Esophagus (tissue), 2 donors: ENCODE measurements at regions not wholly inside any gene's neighbourhood (a gene's known extent, or its start where the extent isn't known, plus 50 kb on each side); places are given as distances from the start of the nearest gene placed in this dataset.

Experiments
- H3K27ac ChIP-seq, 2 donors: one replicate each; pipeline ENCODE4 v1.5.1; 2013; ENCODE audit warnings: low read depth in 2 of 2, mild to moderate bottlenecking in 2 of 2, inconsistent platforms in 1 of 2, low read length in 1 of 2, moderate library complexity in 1 of 2
- H3K27me3 ChIP-seq, 2 donors: one replicate each; pipeline ENCODE4 v1.6.1; 2013; ENCODE audit warnings: low read length in 2 of 2, control low read depth in 1 of 2, mild to moderate bottlenecking in 1 of 2; ENCODE audit not compliant: insufficient read depth in 2 of 2, control insufficient read depth in 1 of 2
- H3K36me3 ChIP-seq, 2 donors: one replicate each; pipeline ENCODE4 v1.6.1; 2013; ENCODE audit warnings: low read length in 1 of 2; ENCODE audit not compliant: control insufficient read depth in 2 of 2, insufficient read depth in 2 of 2
- H3K4me1 ChIP-seq, 2 donors: one replicate each; pipeline ENCODE4 v1.6.1; 2013; ENCODE audit warnings: low read length in 1 of 2; ENCODE audit not compliant: control insufficient read depth in 2 of 2, insufficient read depth in 2 of 2
- H3K4me3 ChIP-seq, 2 donors: one replicate each; pipeline ENCODE4 v1.5.1; 2013; ENCODE audit warnings: low read length in 2 of 2, mild to moderate bottlenecking in 2 of 2, low read depth in 1 of 2, moderate library complexity in 1 of 2
- H3K9me3 ChIP-seq, 2 donors: one replicate each; pipeline ENCODE4 v1.6.1; 2013; ENCODE audit warnings: mild to moderate bottlenecking in 2 of 2, low read depth in 1 of 2, low read length in 1 of 2, moderate library complexity in 1 of 2; ENCODE audit not compliant: control insufficient read depth in 2 of 2, insufficient read depth in 1 of 2
- WGBS, 2 donors: extraction: QIAGEN DNeasy Blood & Tissue Kit; methylation state at CpG; one replicate each; pipeline ENCODE4 v1.1.7; 2013; 5-methylcytosine and 5-hydroxymethylcytosine counted together
- donor health status: healthy with polysubstance abuse.
- donor health status: Bipolar disorder and iron deficiency.

- Histone ChIP-seq H3K27me3 (no peaks in the 10 kb centered on the region), H3K9me3 (no peaks in the 10 kb centered on the region), H3K36me3 (no peaks in the 10 kb centered on the region), H3K27ac (no peak overlapping the region), H3K4me1 (no peaks in the 10 kb centered on the region), H3K4me3 (no peak overlapping the region)
- WGBS, 2 donors: 55 to 58% methylated on average over 3 of the region's 3 CpGs
These were observed 221.1 kb upstream of the THBS1 start for GRCh38 chr15:39359771-39360170.

GRCh38 chr15:39360452-39360851, 220.4 kb upstream of the THBS1 start:
- 61 to 70% methylated on average over 2 of the region's 2 CpGs for WGBS, 2 donors
- Histone ChIP-seq H3K4me1 (no peaks in the 10 kb centered on the region), H3K4me3 (no peak overlapping the region), H3K27ac (no peak overlapping the region), H3K9me3 (no peaks in the 10 kb centered on the region), H3K27me3 (no peaks in the 10 kb centered on the region), H3K36me3 (no peaks in the 10 kb centered on the region)

- Histone ChIP-seq H3K27ac (no peak overlapping the region), H3K36me3 (no peaks in the 10 kb centered on the region), H3K9me3 (no peaks in the 10 kb centered on the region), H3K4me1 (no peaks in the 10 kb centered on the region), H3K4me3 (no peak overlapping the region), H3K27me3 (no peaks in the 10 kb centered on the region)
- 96 to 99% methylated on average over 3 of the region's 3 CpGs for WGBS, 2 donors
These were observed 219.4 kb upstream of the THBS1 start for GRCh38 chr15:39361497-39361896.

- H3K9me3 ChIP-seq: no peaks in the 10 kb centered on the region
- no peaks in the 10 kb centered on the region for H3K27me3 ChIP-seq
- 91 to 93% methylated on average over 8 of the region's 8 CpGs for WGBS, 2 donors
- no peaks in the 10 kb centered on the region for H3K36me3 ChIP-seq
- no peaks in the 10 kb centered on the region for H3K4me1 ChIP-seq
- H3K27ac ChIP-seq: no peak overlapping the region
- no peak overlapping the region for H3K4me3 ChIP-seq
These were observed 217.9 kb upstream of the THBS1 start for GRCh38 chr15:39362821-39363561.

- 69 to 71% methylated on average over 5 of the region's 5 CpGs for WGBS, 2 donors
- Histone ChIP-seq H3K36me3 (no peaks in the 10 kb centered on the region), H3K4me1 (no peaks in the 10 kb centered on the region), H3K9me3 (no peaks in the 10 kb centered on the region), H3K27ac (no peak overlapping the region), H3K27me3 (no peaks in the 10 kb centered on the region), H3K4me3 (no peak overlapping the region)
These were observed 216.9 kb upstream of the THBS1 start for GRCh38 chr15:39363761-39364586.

- Histone ChIP-seq H3K36me3 (no peaks in the 10 kb centered on the region), H3K9me3 (peaks cover 0 to 1% of the 10 kb centered on the region in 2 donors), H3K4me1 (no peaks in the 10 kb centered on the region), H3K27me3 (no peaks in the 10 kb centered on the region), H3K4me3 (no peak overlapping the region), H3K27ac (no peak overlapping the region)
- 86 to 89% methylated on average over 1 of the region's 1 CpG for WGBS, 2 donors
These were observed 216.2 kb upstream of the THBS1 start for GRCh38 chr15:39364721-39365120.

- no peaks in the 10 kb centered on the region for H3K27me3 ChIP-seq
- H3K4me3 ChIP-seq: no peak overlapping the region
- H3K27ac ChIP-seq: no peak overlapping the region
- H3K4me1 ChIP-seq: no peaks in the 10 kb centered on the region
- peaks cover 0 to 3% of the 10 kb centered on the region in 2 donors for H3K9me3 ChIP-seq
- 89 to 92% methylated on average over 2 of the region's 2 CpGs for WGBS, 2 donors
- H3K36me3 ChIP-seq: no peaks in the 10 kb centered on the region
These were observed 215.7 kb upstream of the THBS1 start for GRCh38 chr15:39365161-39365560.

- no peak overlapping the region for H3K4me3 ChIP-seq
- H3K9me3 ChIP-seq: peaks cover 0 to 3% of the 10 kb centered on the region in 2 donors
- H3K27ac ChIP-seq: no peak overlapping the region
- H3K4me1 ChIP-seq: no peaks in the 10 kb centered on the region
- H3K36me3 ChIP-seq: no peaks in the 10 kb centered on the region
- 85 to 88% methylated on average over 4 of the region's 4 CpGs for WGBS, 2 donors
- no peaks in the 10 kb centered on the region for H3K27me3 ChIP-seq
These were observed 215.0 kb upstream of the THBS1 start for GRCh38 chr15:39365873-39366272.

GRCh38 chr15:39367596-39367995, 213.3 kb upstream of the THBS1 start:
- no peak overlapping the region for H3K4me3 ChIP-seq
- 74 to 80% methylated on average over 1 of the region's 1 CpG for WGBS, 2 donors
- H3K36me3 ChIP-seq: no peaks in the 10 kb centered on the region

More at GRCh38 chr15:39367596-39367995, 213.3 kb upstream of the THBS1 start:
- Histone ChIP-seq H3K27me3 (no peaks in the 10 kb centered on the region), H3K4me1 (no peaks in the 10 kb centered on the region), H3K27ac (no peak overlapping the region), H3K9me3 (peaks cover 3 to 6% of the 10 kb centered on the region in 2 donors)
